HCT116 (cell line): ENCODE measurements at regions not wholly inside any gene's neighbourhood (a gene's known extent, or its start where the extent isn't known, plus 50 kb on each side); places are given as distances from the start of the nearest gene placed in this dataset.

Experiments used
- ATF3 ChIP-seq: IDR thresholded peaks from 2 replicates; pipeline ENCODE4 v1.6.1; 2012
- CBX3 ChIP-seq: IDR thresholded peaks from 2 replicates; pipeline ENCODE4 v1.6.1; 2012; ENCODE audit warnings: low read depth
- CTCF ChIP-seq, 3 experiments: fragments of 200-600 bp in 1 of 3; sonication (generic) in 1 of 3; IDR thresholded peaks in 2 of 3; conservative IDR thresholded peaks in 1 of 3; 2 replicates each; pipeline ENCODE4 v1.5.1; 2012 to 2017; ENCODE audit warnings: low read depth in 2 of 3, low read length in 2 of 3, antibody characterized with exemption in 1 of 3, borderline replicate concordance in 1 of 3, control low read depth in 1 of 3, mild to moderate bottlenecking in 1 of 3, mixed read lengths in 1 of 3, mixed run types in 1 of 3, moderate library complexity in 1 of 3; ENCODE audit not compliant: insufficient read depth in 1 of 3
- ELF1 ChIP-seq: IDR thresholded peaks from 2 replicates; pipeline ENCODE4 v1.6.1; 2012; ENCODE audit warnings: low read depth, borderline replicate concordance
- EZH2 ChIP-seq: fragments of 200-600 bp; sonication (generic); IDR thresholded peaks from 2 replicates; pipeline ENCODE4 v1.6.1; 2017; ENCODE audit warnings: antibody characterized with exemption, mixed run types
- EZH2phosphoT487 ChIP-seq: fragments of 200-600 bp; IDR thresholded peaks from 2 replicates; pipeline ENCODE4 v1.6.1; 2018; ENCODE audit warnings: antibody characterized with exemption, borderline replicate concordance
- FOSL1 ChIP-seq: IDR thresholded peaks from 2 replicates; pipeline ENCODE4 v1.6.1; 2012; ENCODE audit warnings: low read depth
- POLR2A ChIP-seq: IDR thresholded peaks from 2 replicates; pipeline ENCODE4 v1.7.0; 2011; ENCODE audit warnings: borderline replicate concordance; ENCODE audit not compliant: insufficient read depth, insufficient read length; ENCODE audit errors: extremely low read depth
- POLR2AphosphoS5 ChIP-seq: IDR thresholded peaks from 2 replicates; pipeline ENCODE4 v1.6.1; 2011; ENCODE audit warnings: mild to moderate bottlenecking, low read depth, low read length, moderate library complexity
- RAD21 ChIP-seq: IDR thresholded peaks from 2 replicates; pipeline ENCODE4 v1.6.1; 2012; ENCODE audit warnings: low read depth, mild to moderate bottlenecking
- YY1 ChIP-seq: IDR thresholded peaks from 2 replicates; pipeline ENCODE4 v1.6.1; 2011; ENCODE audit warnings: low read length, low read depth, moderate library complexity, mild to moderate bottlenecking; ENCODE audit not compliant: insufficient replicate concordance; ENCODE audit errors: extremely low read depth
- ZFX ChIP-seq: fragments of 450-650 bp; IDR thresholded peaks from 2 replicates; pipeline ENCODE4 v1.6.1; 2017
- ZNF274 ChIP-seq: fragments of 200-500 bp; sonication (Bioruptor generic); IDR thresholded peaks from 2 replicates; pipeline ENCODE4 v1.6.1; 2014; ENCODE audit warnings: mild to moderate bottlenecking, low read depth, low read length, inconsistent platforms

GRCh38 chr19:29040951-29041350 lies 172.0 kb downstream of the UQCRFS1 start:
- TF ChIP-seq POLR2AphosphoS5 (no peak), CTCF (IDR thresholded peaks at IDR 0.05 in 2 of 3, conservative IDR thresholded peaks at IDR 0.05 in 1 of 3; ENCODE audit: borderline replicate concordance in 1 of 3, insufficient read depth in 1 of 3, low read depth in 2 of 3, low read length in 2 of 3) (no peak), ATF3 (no peak), POLR2A (no peak), EZH2phosphoT487 (no peak), ELF1 (no peak), FOSL1 (no peak), YY1 (no peak), EZH2 (no peak), ZFX (no peak), RAD21 (no peak), ZNF274 (no peak), CBX3 (no peak)
